ENCODE measurements at regions not wholly inside any gene's neighbourhood (a gene's known extent, or its start where the extent isn't known, plus 50 kb on each side); places are given as distances from the start of the nearest gene placed in this dataset.

- CTCF ChIA-PET: interaction anchor here (1.4 kb wide), 1 partner anchor 12 kb away, joined by 3 read pairs; no protein-coding TSS in a partner anchor
- POLR2A ChIA-PET: no interaction called here
- Histone ChIP-seq H3K27ac (peak overlapping the region; percentile 51 to 95), H3K9me3 (no peaks in the 10 kb centered on the region), H3K4me2 (no peak overlapping the region), H3K4me3 (no peak overlapping the region), H3K4me1 (peaks cover 51% of the 10 kb centered on the region)
- DNase-seq (ENCODE audit: low read depth in 1 of 2, low spot score in 1 of 2) (no peak), ATAC-seq (peak in 1 of 2 experiments; percentile 54; a peak in 3 of 6 replicates), FAIRE-seq (no peak)
- TF ChIP-seq HOXB13 (CRISPR knock-in tag; IDR thresholded peaks at IDR 0.05; ENCODE audit: low read depth) (no peak), RFX5 (IDR thresholded peaks at IDR 0.05) (no peak), FOSL2 (IDR thresholded peaks at IDR 0.05) (no peak), FOSL2 (CRISPR knock-in tag; IDR thresholded peaks at IDR 0.05) (no peak), ZC3H11A (IDR thresholded peaks at IDR 0.05) (no peak), NR3C1 (IDR thresholded peaks at IDR 0.05) (no peak), JUN (IDR thresholded peaks at IDR 0.05) (no peak), HOXB5 (CRISPR knock-in tag; IDR thresholded peaks at IDR 0.05) (no peak), TP53 (CRISPR knock-in tag; IDR thresholded peaks at IDR 0.05) (no peak), HES2 (IDR thresholded peaks at IDR 0.05) (no peak), CBX8 (IDR thresholded peaks at IDR 0.05) (no peak), CBX2 (IDR thresholded peaks at IDR 0.05; ENCODE audit: borderline replicate concordance, low read depth) (no peak), EHF (CRISPR knock-in tag; IDR thresholded peaks at IDR 0.05) (no peak), POLR2AphosphoS2 (conservative IDR thresholded peaks at IDR 0.05; ENCODE audit: low read length) (no peak), ESRRA (IDR thresholded peaks at IDR 0.05; ENCODE audit: borderline replicate concordance, low read length) (no peak), NFE2L2 (conservative IDR thresholded peaks at IDR 0.05; ENCODE audit: low read length) (no peak), MAX (IDR thresholded peaks at IDR 0.05) (no peak), POLR2A (IDR thresholded peaks at IDR 0.05; ENCODE audit: low read length) (no peak), SREBF2 (IDR thresholded peaks at IDR 0.05) (no peak), ZSCAN20 (CRISPR knock-in tag; IDR thresholded peaks at IDR 0.05) (no peak), PBX3 (IDR thresholded peaks at IDR 0.05) (no peak)
- WGBS (ENCODE audit: missing lambda C conversion rate): 77% methylated on average over 3 of the region's 3 CpGs
Measured at GRCh38 chr2:120921457-120921856, 185.8 kb downstream of the GLI2 start.

GRCh38 chr2:120922571-120923332, 187.1 kb downstream of the GLI2 start:
- no peak for TF ChIP-seq FOSL2 (IDR thresholded peaks at IDR 0.05)
- no peak for TF ChIP-seq FOSL2 (CRISPR knock-in tag; IDR thresholded peaks at IDR 0.05)
- TF ChIP-seq HMGXB4 (CRISPR knock-in tag; IDR thresholded peaks at IDR 0.05; ENCODE audit: borderline replicate concordance): no peak
- TF ChIP-seq BHLHE40 (IDR thresholded peaks at IDR 0.05; ENCODE audit: low read depth, low read length): no peak
- TF ChIP-seq HOXB5 (CRISPR knock-in tag; IDR thresholded peaks at IDR 0.05): no peak
- TF ChIP-seq BCL3 (IDR thresholded peaks at IDR 0.05): no peak
- TF ChIP-seq HEYL (CRISPR knock-in tag; IDR thresholded peaks at IDR 0.05): no peak
- TF ChIP-seq RAD21 (conservative IDR thresholded peaks at IDR 0.05 in 1 of 2, IDR thresholded peaks at IDR 0.05 in 1 of 2): no peak
- TF ChIP-seq POLR2A (IDR thresholded peaks at IDR 0.05; ENCODE audit: low read length): no peak
- no peak for TF ChIP-seq MAFK (IDR thresholded peaks at IDR 0.05; ENCODE audit: partially characterized antibody)
- no peak for TF ChIP-seq MAZ (IDR thresholded peaks at IDR 0.05; ENCODE audit: borderline replicate concordance, low read depth, low read length)
- TF ChIP-seq HDAC2 (IDR thresholded peaks at IDR 0.05): no peak
- no peak for TF ChIP-seq EHF (CRISPR knock-in tag; IDR thresholded peaks at IDR 0.05)
- no peak for TF ChIP-seq POLR2AphosphoS2 (conservative IDR thresholded peaks at IDR 0.05; ENCODE audit: low read length)
- TF ChIP-seq JUNB (IDR thresholded peaks at IDR 0.05): no peak
- TF ChIP-seq ATOH8 (CRISPR knock-in tag; IDR thresholded peaks at IDR 0.05; ENCODE audit: low read depth): no peak
- no peak for TF ChIP-seq ELK1 (IDR thresholded peaks at IDR 0.05; ENCODE audit: low read depth, low read length)
- TF ChIP-seq ESRRA (IDR thresholded peaks at IDR 0.05; ENCODE audit: borderline replicate concordance, low read length): no peak
- TF ChIP-seq RNF2 (IDR thresholded peaks at IDR 0.05; ENCODE audit: borderline replicate concordance, low read depth): no peak
- ATAC-seq: no peak
- Histone ChIP-seq H3K4me3 (no peak overlapping the region), H3K27ac (peak overlapping the region in 1 of 2 experiments; percentile 95; a peak in 3 of 6 replicates), H3K4me1 (peaks cover 42% of the 10 kb centered on the region), H3K9me3 (no peaks in the 10 kb centered on the region), H3K4me2 (no peak overlapping the region)
- CTCF ChIA-PET: no interaction called here
- POLR2A ChIA-PET: no interaction called here
- 97% methylated on average over 6 of the region's 6 CpGs for WGBS (ENCODE audit: missing lambda C conversion rate)
- no peak for DNase-seq (ENCODE audit: low read depth in 1 of 2, low spot score in 1 of 2)
- no peak for FAIRE-seq
